ENCODE measurements at regions not wholly inside any gene's neighbourhood (a gene's known extent, or its start where the extent isn't known, plus 50 kb on each side); places are given as distances from the start of the nearest gene placed in this dataset.

GRCh38 chr13:34164582-34164981 is 346.6 kb downstream of the RFC3 start:
- Histone ChIP-seq H4K20me1 (ENCODE audit: control insufficient read depth, insufficient read depth, low read length, poor library complexity, severe bottlenecking) (no peaks in the 10 kb centered on the region), H3K79me2 (ENCODE audit: control insufficient read depth, insufficient read depth, low read length) (no peaks in the 10 kb centered on the region), H3K36me3 (replicated peaks in 1 of 2; ENCODE audit: control extremely low read depth in 1 of 2, control insufficient read depth in 1 of 2, extremely low read depth in 1 of 2, insufficient read depth in 2 of 2, low read length in 1 of 2) (no peaks in the 10 kb centered on the region), H3K27ac (ENCODE audit: low read length in 2 of 2) (no peak overlapping the region), H2AFZ (ENCODE audit: insufficient read depth, low read depth, low read length, poor library complexity, severe bottlenecking) (no peak overlapping the region), H3K4me1 (ENCODE audit: control insufficient read depth in 2 of 2, insufficient read depth in 2 of 2, low read length in 2 of 2) (no peaks in the 10 kb centered on the region), H3K9me3 (ENCODE audit: control extremely low read depth in 1 of 3, control insufficient read depth in 2 of 3, insufficient read depth in 1 of 3, low read length in 2 of 3) (no peaks in the 10 kb centered on the region), H3K4me3 (ENCODE audit: control extremely low read depth in 1 of 5, extremely low read depth in 1 of 5, insufficient read depth in 1 of 5, low read depth in 2 of 5, low read length in 4 of 5) (no peak overlapping the region), H3K9ac (ENCODE audit: low read length) (no peak overlapping the region), H3K4me2 (replicated peaks; ENCODE audit: low read depth, low read length, poor library complexity, severe bottlenecking) (no peak overlapping the region), H3K27me3 (replicated peaks in 1 of 4; ENCODE audit: control extremely low read depth in 1 of 4, control insufficient read depth in 3 of 4, insufficient read depth in 4 of 4, low read length in 3 of 4) (no peaks in the 10 kb centered on the region)
- Mint-ChIP-seq H3K4me3 (no peak overlapping the region), H3K27ac (no peak overlapping the region), H3K4me1 (peaks cover 2% of the 10 kb centered on the region), H3K9me3 (ENCODE audit: insufficient read depth) (no peaks in the 10 kb centered on the region), H3K27me3 (peaks cover 3% of the 10 kb centered on the region)
- CTCF ChIA-PET: no interaction called here
- no peak for ATAC-seq (ENCODE audit: low read depth)
- no peak for TF ChIP-seq EZH2 (IDR thresholded peaks at IDR 0.05; ENCODE audit: borderline replicate concordance, insufficient read depth, low read depth, low read length, poor library complexity, severe bottlenecking)
- TF ChIP-seq, protein P1, sequence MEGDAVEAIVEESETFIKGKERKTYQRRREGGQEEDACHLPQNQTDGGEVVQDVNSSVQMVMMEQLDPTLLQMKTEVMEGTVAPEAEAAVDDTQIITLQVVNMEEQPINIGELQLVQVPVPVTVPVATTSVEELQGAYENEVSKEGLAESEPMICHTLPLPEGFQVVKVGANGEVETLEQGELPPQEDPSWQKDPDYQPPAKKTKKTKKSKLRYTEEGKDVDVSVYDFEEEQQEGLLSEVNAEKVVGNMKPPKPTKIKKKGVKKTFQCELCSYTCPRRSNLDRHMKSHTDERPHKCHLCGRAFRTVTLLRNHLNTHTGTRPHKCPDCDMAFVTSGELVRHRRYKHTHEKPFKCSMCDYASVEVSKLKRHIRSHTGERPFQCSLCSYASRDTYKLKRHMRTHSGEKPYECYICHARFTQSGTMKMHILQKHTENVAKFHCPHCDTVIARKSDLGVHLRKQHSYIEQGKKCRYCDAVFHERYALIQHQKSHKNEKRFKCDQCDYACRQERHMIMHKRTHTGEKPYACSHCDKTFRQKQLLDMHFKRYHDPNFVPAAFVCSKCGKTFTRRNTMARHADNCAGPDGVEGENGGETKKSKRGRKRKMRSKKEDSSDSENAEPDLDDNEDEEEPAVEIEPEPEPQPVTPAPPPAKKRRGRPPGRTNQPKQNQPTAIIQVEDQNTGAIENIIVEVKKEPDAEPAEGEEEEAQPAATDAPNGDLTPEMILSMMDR (IDR thresholded peaks at IDR 0.05): no peak
- POLR2A ChIA-PET: no interaction called here
- DNase-seq: no peak
- 91% methylated on average over 3 of the region's 6 CpGs for WGBS (ENCODE audit: insufficient coverage)
- intact Hi-C loops (cut with micrococcal nuclease): no loop called here

DNA sequence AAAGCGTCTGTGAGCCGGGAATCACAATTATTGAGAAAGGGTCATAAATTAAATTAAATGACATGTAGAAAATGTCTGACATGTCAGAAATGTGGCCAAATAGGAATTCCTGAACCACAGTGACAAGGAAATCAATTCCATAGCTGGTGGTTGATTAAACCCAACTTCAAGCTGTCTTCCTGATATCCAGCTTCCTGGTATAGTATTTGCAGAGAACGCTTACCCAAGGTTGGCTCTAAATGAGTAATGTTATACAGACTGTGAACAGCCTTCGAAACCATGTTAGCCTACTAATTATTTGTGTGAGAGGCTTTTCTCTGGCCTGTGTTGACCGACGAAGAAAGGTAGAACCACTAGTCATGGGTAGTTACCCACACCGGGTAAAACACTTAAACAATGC is 347.2 kb downstream of the RFC3 start:
- Histone ChIP-seq H3K27me3 (replicated peaks in 1 of 4; ENCODE audit: control extremely low read depth in 1 of 4, control insufficient read depth in 3 of 4, insufficient read depth in 4 of 4, low read length in 3 of 4) (no peaks in the 10 kb centered on the region), H4K20me1 (ENCODE audit: control insufficient read depth, insufficient read depth, low read length, poor library complexity, severe bottlenecking) (no peaks in the 10 kb centered on the region), H3K36me3 (replicated peaks in 1 of 2; ENCODE audit: control extremely low read depth in 1 of 2, control insufficient read depth in 1 of 2, extremely low read depth in 1 of 2, insufficient read depth in 2 of 2, low read length in 1 of 2) (no peaks in the 10 kb centered on the region), H2AFZ (ENCODE audit: insufficient read depth, low read depth, low read length, poor library complexity, severe bottlenecking) (no peak overlapping the region), H3K4me3 (ENCODE audit: control extremely low read depth in 1 of 5, extremely low read depth in 1 of 5, insufficient read depth in 1 of 5, low read depth in 2 of 5, low read length in 4 of 5) (no peak overlapping the region), H3K9me3 (ENCODE audit: control extremely low read depth in 1 of 3, control insufficient read depth in 2 of 3, insufficient read depth in 1 of 3, low read length in 2 of 3) (no peaks in the 10 kb centered on the region), H3K4me1 (ENCODE audit: control insufficient read depth in 2 of 2, insufficient read depth in 2 of 2, low read length in 2 of 2) (no peaks in the 10 kb centered on the region), H3K9ac (ENCODE audit: low read length) (no peak overlapping the region), H3K79me2 (ENCODE audit: control insufficient read depth, insufficient read depth, low read length) (no peaks in the 10 kb centered on the region), H3K27ac (ENCODE audit: low read length in 2 of 2) (no peak overlapping the region), H3K4me2 (replicated peaks; ENCODE audit: low read depth, low read length, poor library complexity, severe bottlenecking) (no peak overlapping the region)
- H3K9me3 Mint-ChIP-seq (ENCODE audit: insufficient read depth): no peaks in the 10 kb centered on the region
- no peaks in the 10 kb centered on the region for H3K27me3 Mint-ChIP-seq
- ATAC-seq (ENCODE audit: low read depth): no peak
- no peak for DNase-seq
- ChIA-PET CTCF (no interaction called here), POLR2A (no interaction called here)
- no peak overlapping the region for H3K4me3 Mint-ChIP-seq
- H3K27ac Mint-ChIP-seq: no peak overlapping the region
- TF ChIP-seq, protein P1 (IDR thresholded peaks at IDR 0.05): no peak
- TF ChIP-seq EZH2 (IDR thresholded peaks at IDR 0.05; ENCODE audit: borderline replicate concordance, insufficient read depth, low read depth, low read length, poor library complexity, severe bottlenecking): no peak
- H3K4me1 Mint-ChIP-seq: peaks cover 2% of the 10 kb centered on the region
- 100% methylated on average over 1 of the region's 7 CpGs for WGBS (ENCODE audit: insufficient coverage)
- intact Hi-C loops (cut with micrococcal nuclease): no loop called here
